ENCODE measurements at regions not wholly inside any gene's neighbourhood (a gene's known extent, or its start where the extent isn't known, plus 50 kb on each side); places are given as distances from the start of the nearest gene placed in this dataset.

DNA sequence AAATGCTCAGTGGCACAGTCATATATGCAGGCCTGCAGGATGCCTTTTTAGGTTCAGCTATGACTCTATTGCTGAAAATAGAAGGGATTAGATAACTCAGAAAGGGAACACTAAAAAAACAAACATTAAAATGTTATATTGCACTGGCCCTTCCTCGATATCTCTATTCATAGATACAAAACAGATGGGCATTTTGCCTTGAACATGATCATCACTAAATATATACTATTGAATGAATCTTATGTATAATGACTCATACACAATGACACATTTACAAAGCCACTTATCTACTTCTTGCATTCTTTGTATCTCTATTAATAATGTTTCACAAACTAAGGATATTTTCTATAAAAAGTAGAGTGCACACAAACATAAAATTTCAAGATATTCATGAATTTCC lies 2352.8 kb upstream of the RAG2 start:
- TF ChIP-seq, protein P1, sequence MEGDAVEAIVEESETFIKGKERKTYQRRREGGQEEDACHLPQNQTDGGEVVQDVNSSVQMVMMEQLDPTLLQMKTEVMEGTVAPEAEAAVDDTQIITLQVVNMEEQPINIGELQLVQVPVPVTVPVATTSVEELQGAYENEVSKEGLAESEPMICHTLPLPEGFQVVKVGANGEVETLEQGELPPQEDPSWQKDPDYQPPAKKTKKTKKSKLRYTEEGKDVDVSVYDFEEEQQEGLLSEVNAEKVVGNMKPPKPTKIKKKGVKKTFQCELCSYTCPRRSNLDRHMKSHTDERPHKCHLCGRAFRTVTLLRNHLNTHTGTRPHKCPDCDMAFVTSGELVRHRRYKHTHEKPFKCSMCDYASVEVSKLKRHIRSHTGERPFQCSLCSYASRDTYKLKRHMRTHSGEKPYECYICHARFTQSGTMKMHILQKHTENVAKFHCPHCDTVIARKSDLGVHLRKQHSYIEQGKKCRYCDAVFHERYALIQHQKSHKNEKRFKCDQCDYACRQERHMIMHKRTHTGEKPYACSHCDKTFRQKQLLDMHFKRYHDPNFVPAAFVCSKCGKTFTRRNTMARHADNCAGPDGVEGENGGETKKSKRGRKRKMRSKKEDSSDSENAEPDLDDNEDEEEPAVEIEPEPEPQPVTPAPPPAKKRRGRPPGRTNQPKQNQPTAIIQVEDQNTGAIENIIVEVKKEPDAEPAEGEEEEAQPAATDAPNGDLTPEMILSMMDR (IDR thresholded peaks at IDR 0.05): no peak
- H3K27ac ChIP-seq: no peak overlapping the region
- H3K4me1 ChIP-seq: peaks cover 0 to 3% (median 0%) of the 10 kb centered on the region in 9 donors
- ATAC-seq (no peak), DNase-seq (no peak)
- peaks cover 0 to 20% (median 16%) of the 10 kb centered on the region in 11 donors for H3K9me3 ChIP-seq
- intact Hi-C loops (cut with DNase I): no loop called here
- no peak overlapping the region for H3K4me3 ChIP-seq
- no peaks in the 10 kb centered on the region for H3K27me3 ChIP-seq
- H3K36me3 ChIP-seq: no peaks in the 10 kb centered on the region
- 35 to 38% methylated on average over 1 of the region's 1 CpG for WGBS, 2 donors

DNA sequence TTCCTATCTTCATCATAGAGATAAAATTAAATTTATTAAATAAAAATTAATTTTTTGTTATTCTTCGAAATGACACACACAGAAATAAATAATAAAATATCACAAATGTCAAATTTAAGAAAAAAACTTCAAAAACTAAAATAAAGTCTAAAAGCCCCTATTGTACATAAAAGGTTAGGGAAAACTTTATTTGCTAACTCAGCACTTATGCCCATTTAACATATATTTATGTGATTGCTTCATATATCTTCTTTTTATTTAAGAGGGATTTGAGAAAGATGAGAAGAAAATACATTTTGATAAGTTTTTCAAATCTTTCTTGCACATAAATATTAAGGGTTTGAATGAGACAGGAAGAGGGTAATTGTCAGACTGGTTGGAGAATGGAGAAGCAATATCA lies 2350.4 kb upstream of the RAG2 start:
- TF ChIP-seq, protein P1 (IDR thresholded peaks at IDR 0.05): no peak
- WGBS, 2 donors: 69 to 77% methylated on average over 1 of the region's 1 CpG
- peaks cover 0 to 3% (median 0%) of the 10 kb centered on the region in 9 donors for H3K4me1 ChIP-seq
- H3K9me3 ChIP-seq: peaks cover 0 to 40% (median 19%) of the 10 kb centered on the region in 11 donors
- DNase-seq (no peak), ATAC-seq (no peak)
- H3K4me3 ChIP-seq: no peak overlapping the region
- intact Hi-C loops (cut with DNase I): no loop called here
- no peaks in the 10 kb centered on the region for H3K27me3 ChIP-seq
- H3K36me3 ChIP-seq: no peaks in the 10 kb centered on the region
- H3K27ac ChIP-seq: no peak overlapping the region

DNA sequence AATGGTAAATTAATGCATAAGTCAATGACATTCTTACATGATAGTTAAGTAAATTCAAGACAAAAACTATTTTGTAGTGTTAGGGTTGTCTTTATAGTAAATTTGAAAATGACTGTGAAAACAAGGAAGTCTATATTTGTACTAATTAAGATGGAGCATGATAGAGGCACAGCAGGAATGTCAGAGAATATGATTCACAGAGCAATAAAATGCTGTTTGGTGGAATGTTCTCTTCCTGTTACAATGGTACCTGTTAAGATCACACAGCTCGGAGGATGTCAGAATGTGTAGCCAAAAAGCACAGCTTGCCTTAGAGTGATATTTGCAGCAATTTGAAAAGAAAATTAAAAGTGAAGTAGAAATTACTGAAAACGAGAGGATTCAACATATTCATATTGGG lies 2339.7 kb upstream of the RAG2 start:
- TF ChIP-seq, protein P1 (IDR thresholded peaks at IDR 0.05): no peak
- H3K27me3 ChIP-seq: no peaks in the 10 kb centered on the region
- no peak for ATAC-seq
- H3K4me1 ChIP-seq: no peaks in the 10 kb centered on the region
- H3K4me3 ChIP-seq: no peak overlapping the region
- intact Hi-C loops (cut with DNase I): no loop called here
- DNase-seq: no peak
- no peak overlapping the region for H3K27ac ChIP-seq
- peaks cover 0 to 12% (median 0%) of the 10 kb centered on the region in 11 donors for H3K9me3 ChIP-seq
- H3K36me3 ChIP-seq: no peaks in the 10 kb centered on the region
- 69 to 76% methylated on average over 2 of the region's 2 CpGs for WGBS, 2 donors

DNA sequence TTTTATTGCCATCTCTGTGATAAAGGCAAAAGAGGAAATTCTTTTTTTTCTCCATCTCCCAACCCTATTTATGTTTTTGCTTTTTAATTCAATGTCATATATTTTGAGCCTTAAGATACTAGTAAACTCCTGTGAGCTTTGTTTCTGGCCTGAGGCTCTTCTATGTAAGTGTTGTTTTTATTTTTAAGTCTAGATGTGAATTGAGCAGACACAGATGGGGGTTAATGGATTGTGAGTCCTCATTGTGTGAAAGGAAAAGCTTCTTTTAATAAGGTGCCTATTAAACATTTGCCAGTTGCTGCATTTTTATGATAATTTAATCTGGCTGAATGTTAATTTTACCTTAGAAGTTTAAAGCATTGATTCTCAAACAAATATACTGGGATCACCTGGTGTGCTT lies 2337.9 kb upstream of the RAG2 start:
- Histone ChIP-seq H3K4me3 (no peak overlapping the region), H3K36me3 (no peaks in the 10 kb centered on the region), H3K4me1 (no peaks in the 10 kb centered on the region), H3K27ac (no peak overlapping the region), H3K27me3 (no peaks in the 10 kb centered on the region), H3K9me3 (peaks cover 0 to 29% (median 9%) of the 10 kb centered on the region in 11 donors)
- DNase-seq (no peak), ATAC-seq (no peak)
- TF ChIP-seq, protein P1 (IDR thresholded peaks at IDR 0.05): no peak
- intact Hi-C loops (cut with DNase I): no loop called here

Measured in heart right ventricle (tissue), 16 donors.